ENCODE measurements at regions not wholly inside any gene's neighbourhood (a gene's known extent, or its start where the extent isn't known, plus 50 kb on each side); places are given as distances from the start of the nearest gene placed in this dataset.

DNA sequence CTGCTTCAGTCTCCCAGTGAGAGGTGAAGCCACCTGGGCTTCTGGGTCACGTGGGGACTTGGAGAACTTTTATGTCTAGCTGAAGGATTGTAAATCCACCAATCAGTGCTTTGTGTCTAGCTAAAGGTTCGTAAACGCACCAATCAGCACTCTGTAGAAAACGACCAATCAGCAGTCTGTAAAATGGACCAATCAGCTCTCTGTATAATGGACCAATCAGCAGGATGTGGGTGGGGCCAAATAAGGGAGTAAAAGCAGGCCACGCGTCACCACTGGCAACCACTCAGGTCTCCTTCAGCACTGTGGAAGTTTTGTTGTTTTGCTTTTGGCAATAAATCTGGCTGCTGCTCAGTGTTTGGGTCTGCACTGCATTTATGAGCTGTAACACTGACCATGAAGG, 69.1 kb upstream of the NREP start:
- no TSS peak for BruUV-seq (replicated peaks)

More for the DNA sequence above, 69.1 kb upstream of the NREP start:
- Histone ChIP-seq H3K36me3 (ENCODE audit: control insufficient read depth in 2 of 2, extremely low read depth in 1 of 2, insufficient read depth in 2 of 2, low read length in 2 of 2) (no peaks in the 10 kb centered on the region), H3K9me3 (replicated peaks; ENCODE audit: control insufficient read depth, insufficient read depth, low read length) (no peaks in the 10 kb centered on the region), H3K9ac (replicated peaks; ENCODE audit: extremely low read depth, insufficient read depth, low read length) (no peak overlapping the region), H4K20me1 (replicated peaks; ENCODE audit: control insufficient read depth, extremely low read depth, insufficient read depth, low read length) (no peaks in the 10 kb centered on the region), H3K79me2 (ENCODE audit: control insufficient read depth, insufficient read depth, low read length) (no peaks in the 10 kb centered on the region), H3K4me2 (ENCODE audit: insufficient read depth, low read length) (no peak overlapping the region), H3K4me3 (replicated peaks in 1 of 3; ENCODE audit: insufficient read depth in 1 of 3, low read depth in 1 of 3, low read length in 3 of 3) (no peak overlapping the region), H3K9me1 (replicated peaks; ENCODE audit: control insufficient read depth, extremely low read depth, insufficient read depth, low read length) (no peaks in the 10 kb centered on the region), H3K27ac (ENCODE audit: insufficient read depth, low read depth, low read length) (no peak overlapping the region), H3K27me3 (ENCODE audit: control insufficient read depth in 2 of 2, insufficient read depth in 2 of 2, low read length in 2 of 2) (no peaks in the 10 kb centered on the region), H3K4me1 (ENCODE audit: control insufficient read depth, extremely low read depth, insufficient read depth, low read length) (no peaks in the 10 kb centered on the region), H2AFZ (ENCODE audit: low read depth, low read length) (no peak overlapping the region)
- POLR2A ChIA-PET: no interaction called here
- FAIRE-seq (no peak), DNase-seq (ENCODE audit: low read depth, low spot score) (no peak)
- no peak for TF ChIP-seq POLR2A (IDR thresholded peaks at IDR 0.05; ENCODE audit: low read depth, low read length)
- TF ChIP-seq, protein P1, sequence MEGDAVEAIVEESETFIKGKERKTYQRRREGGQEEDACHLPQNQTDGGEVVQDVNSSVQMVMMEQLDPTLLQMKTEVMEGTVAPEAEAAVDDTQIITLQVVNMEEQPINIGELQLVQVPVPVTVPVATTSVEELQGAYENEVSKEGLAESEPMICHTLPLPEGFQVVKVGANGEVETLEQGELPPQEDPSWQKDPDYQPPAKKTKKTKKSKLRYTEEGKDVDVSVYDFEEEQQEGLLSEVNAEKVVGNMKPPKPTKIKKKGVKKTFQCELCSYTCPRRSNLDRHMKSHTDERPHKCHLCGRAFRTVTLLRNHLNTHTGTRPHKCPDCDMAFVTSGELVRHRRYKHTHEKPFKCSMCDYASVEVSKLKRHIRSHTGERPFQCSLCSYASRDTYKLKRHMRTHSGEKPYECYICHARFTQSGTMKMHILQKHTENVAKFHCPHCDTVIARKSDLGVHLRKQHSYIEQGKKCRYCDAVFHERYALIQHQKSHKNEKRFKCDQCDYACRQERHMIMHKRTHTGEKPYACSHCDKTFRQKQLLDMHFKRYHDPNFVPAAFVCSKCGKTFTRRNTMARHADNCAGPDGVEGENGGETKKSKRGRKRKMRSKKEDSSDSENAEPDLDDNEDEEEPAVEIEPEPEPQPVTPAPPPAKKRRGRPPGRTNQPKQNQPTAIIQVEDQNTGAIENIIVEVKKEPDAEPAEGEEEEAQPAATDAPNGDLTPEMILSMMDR (IDR thresholded peaks at IDR 0.05; ENCODE audit: extremely low read depth in 1 of 2, insufficient read depth in 1 of 2, low read depth in 1 of 2, low read length in 2 of 2): no peak
- TF ChIP-seq JUN (IDR thresholded peaks at IDR 0.05; ENCODE audit: borderline replicate concordance, insufficient read depth, insufficient read length, low read depth): no peak
- TF ChIP-seq, protein P2, sequence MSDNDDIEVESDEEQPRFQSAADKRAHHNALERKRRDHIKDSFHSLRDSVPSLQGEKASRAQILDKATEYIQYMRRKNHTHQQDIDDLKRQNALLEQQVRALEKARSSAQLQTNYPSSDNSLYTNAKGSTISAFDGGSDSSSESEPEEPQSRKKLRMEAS (IDR thresholded peaks at IDR 0.05; ENCODE audit: insufficient read depth, insufficient read length): no peak
- TF ChIP-seq POLR2AphosphoS5 (IDR thresholded peaks at IDR 0.05; ENCODE audit: insufficient read depth, low read depth, low read length): no peak
- no peak for TF ChIP-seq FOS (IDR thresholded peaks at IDR 0.05; ENCODE audit: borderline replicate concordance, insufficient read depth, low read length)
- no peak for TF ChIP-seq EZH2 (IDR thresholded peaks at IDR 0.05; ENCODE audit: borderline replicate concordance, low read depth, low read length, severe bottlenecking)
- TF ChIP-seq GATA2 (IDR thresholded peaks at IDR 0.05; ENCODE audit: insufficient read depth, insufficient read length, low read depth, low read length): no peak
- TF ChIP-seq MYC (IDR thresholded peaks at IDR 0.05; ENCODE audit: low read depth, low read length): no peak
- dilution Hi-C loops (cut with MboI; ENCODE audit: extremely low pct_ligation_motif_present, low sequenced_read_pairs): no loop called here
- CTCF ChIA-PET: interaction anchor here (1.4 kb wide), 1 partner anchor 275 kb away, joined by 4 read pairs; no protein-coding TSS in a partner anchor
- intact Hi-C loops (cut with micrococcal nuclease): no loop called here
